ENCODE measurements at regions not wholly inside any gene's neighbourhood (a gene's known extent, or its start where the extent isn't known, plus 50 kb on each side); places are given as distances from the start of the nearest gene placed in this dataset.
A peak's percentile ranks its signal among the peaks of the same experiment; 100 is the strongest.

GRCh38 chr5:35483780-35484179, 133.9 kb upstream of the SPEF2 start (continued):
- TF ChIP-seq ATF3 (CRISPR knock-in tag; IDR thresholded peaks at IDR 0.05) = no peak
- no peak for TF ChIP-seq ZNF354B (CRISPR knock-in tag; IDR thresholded peaks at IDR 0.05)
- TF ChIP-seq, protein P1, sequence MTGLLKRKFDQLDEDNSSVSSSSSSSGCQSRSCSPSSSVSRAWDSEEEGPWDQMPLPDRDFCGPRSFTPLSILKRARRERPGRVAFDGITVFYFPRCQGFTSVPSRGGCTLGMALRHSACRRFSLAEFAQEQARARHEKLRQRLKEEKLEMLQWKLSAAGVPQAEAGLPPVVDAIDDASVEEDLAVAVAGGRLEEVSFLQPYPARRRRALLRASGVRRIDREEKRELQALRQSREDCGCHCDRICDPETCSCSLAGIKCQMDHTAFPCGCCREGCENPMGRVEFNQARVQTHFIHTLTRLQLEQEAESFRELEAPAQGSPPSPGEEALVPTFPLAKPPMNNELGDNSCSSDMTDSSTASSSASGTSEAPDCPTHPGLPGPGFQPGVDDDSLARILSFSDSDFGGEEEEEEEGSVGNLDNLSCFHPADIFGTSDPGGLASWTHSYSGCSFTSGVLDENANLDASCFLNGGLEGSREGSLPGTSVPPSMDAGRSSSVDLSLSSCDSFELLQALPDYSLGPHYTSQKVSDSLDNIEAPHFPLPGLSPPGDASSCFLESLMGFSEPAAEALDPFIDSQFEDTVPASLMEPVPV (CRISPR knock-in tag; IDR thresholded peaks at IDR 0.05) = no peak

DNA sequence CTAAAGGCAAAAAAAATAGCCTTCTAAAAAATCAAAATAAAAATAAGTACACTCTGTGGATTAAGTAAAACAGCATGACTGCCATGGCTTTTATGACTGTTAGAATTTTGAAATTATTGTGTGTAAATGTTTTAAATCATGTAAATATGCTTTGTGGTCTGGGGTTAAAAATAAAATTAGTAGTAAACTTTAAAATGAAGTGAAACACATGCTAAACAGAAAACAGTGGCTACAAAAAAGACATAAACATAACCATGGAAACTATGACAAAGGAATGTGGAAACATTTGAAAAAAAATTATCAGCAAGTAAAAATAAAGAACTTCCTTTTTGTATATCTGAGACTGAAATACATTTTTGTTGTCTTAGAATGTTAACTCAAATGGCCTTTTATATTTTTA, 134.5 kb upstream of the SPEF2 start:
- Histone ChIP-seq H2AFZ (ENCODE audit: low read length) (no peak overlapping the region), H3K4me3 (replicated peaks in 1 of 3; ENCODE audit: insufficient read depth in 1 of 3, low read depth in 2 of 3, low read length in 3 of 3) (no peak overlapping the region; a peak in 1 of 6 replicates), H3K79me2 (ENCODE audit: insufficient read depth, low read length) (no peaks in the 10 kb centered on the region), H3K4me2 (ENCODE audit: low read depth, low read length) (peak overlapping the region; percentile 4; the same call in 1 of the 2 replicates), H3K4me1 (ENCODE audit: insufficient read depth, low read length) (peaks cover 82% of the 10 kb centered on the region), H3K9me3 (ENCODE audit: low read length) (no peaks in the 10 kb centered on the region), H3K27ac (ENCODE audit: extremely low read length, insufficient read depth, low read length) (peak overlapping the region; percentile 91), H3K27me3 (ENCODE audit: control insufficient read depth in 1 of 2, insufficient read depth in 2 of 2, low read length in 2 of 2) (no peaks in the 10 kb centered on the region), H4K20me1 (ENCODE audit: insufficient read depth, low read length) (no peaks in the 10 kb centered on the region), H3K9ac (ENCODE audit: insufficient read depth, low read depth, low read length) (0 out of 2 replicates have a peak overlapping the region, but pooled peaks have one; percentile 33), H3K36me3 (replicated peaks in 1 of 2; ENCODE audit: control insufficient read depth in 1 of 2, insufficient read depth in 2 of 2, low read length in 2 of 2) (no peaks in the 10 kb centered on the region)
- ChIA-PET POLR2A (no interaction called here), CTCF (ENCODE audit: low intra/inter-chr PET ratio, low total read pairs) (no interaction called here)
- DNase-seq (ENCODE audit: low spot score) (no peak), FAIRE-seq (no peak), ATAC-seq (no peak)
- intact Hi-C loops (cut with micrococcal nuclease; ENCODE audit: unreplicated experiment) (loop anchor here (10.0 kb wide), 1 partner anchor 348 kb away; no protein-coding TSS in a partner anchor), in situ Hi-C loops (cut with HindIII; ENCODE audit: extremely low pct_ligation_motif_present, low pct_unique_long_range_greater_than_20kb) (no loop called here)
- no TSS peak for BruUV-seq (replicated peaks)
- TF ChIP-seq, protein P2, sequence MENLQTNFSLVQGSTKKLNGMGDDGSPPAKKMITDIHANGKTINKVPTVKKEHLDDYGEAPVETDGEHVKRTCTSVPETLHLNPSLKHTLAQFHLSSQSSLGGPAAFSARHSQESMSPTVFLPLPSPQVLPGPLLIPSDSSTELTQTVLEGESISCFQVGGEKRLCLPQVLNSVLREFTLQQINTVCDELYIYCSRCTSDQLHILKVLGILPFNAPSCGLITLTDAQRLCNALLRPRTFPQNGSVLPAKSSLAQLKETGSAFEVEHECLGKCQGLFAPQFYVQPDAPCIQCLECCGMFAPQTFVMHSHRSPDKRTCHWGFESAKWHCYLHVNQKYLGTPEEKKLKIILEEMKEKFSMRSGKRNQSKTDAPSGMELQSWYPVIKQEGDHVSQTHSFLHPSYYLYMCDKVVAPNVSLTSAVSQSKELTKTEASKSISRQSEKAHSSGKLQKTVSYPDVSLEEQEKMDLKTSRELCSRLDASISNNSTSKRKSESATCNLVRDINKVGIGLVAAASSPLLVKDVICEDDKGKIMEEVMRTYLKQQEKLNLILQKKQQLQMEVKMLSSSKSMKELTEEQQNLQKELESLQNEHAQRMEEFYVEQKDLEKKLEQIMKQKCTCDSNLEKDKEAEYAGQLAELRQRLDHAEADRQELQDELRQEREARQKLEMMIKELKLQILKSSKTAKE (CRISPR knock-in tag; IDR thresholded peaks at IDR 0.05; ENCODE audit: borderline replicate concordance) = no peak
- no peak for TF ChIP-seq MBNL3 (CRISPR knock-in tag; conservative IDR thresholded peaks at IDR 0.05)
- TF ChIP-seq ZNF343 (CRISPR knock-in tag; IDR thresholded peaks at IDR 0.05) = 0 out of 2 replicates have a peak, but pooled peaks have one; percentile 14
- 0 out of 2 replicates have a peak, but pooled peaks have one; percentile 10 for TF ChIP-seq YEATS4 (CRISPR knock-in tag; IDR thresholded peaks at IDR 0.05; ENCODE audit: borderline replicate concordance)
- TF ChIP-seq ETV6 (CRISPR knock-in tag; conservative IDR thresholded peaks at IDR 0.05) = no peak
- TF ChIP-seq THAP8 (CRISPR knock-in tag; IDR thresholded peaks at IDR 0.05; ENCODE audit: borderline replicate concordance) = no peak

Measured in HepG2 (cell line).